ENCODE measurements at regions not wholly inside any gene's neighbourhood (a gene's known extent, or its start where the extent isn't known, plus 50 kb on each side); places are given as distances from the start of the nearest gene placed in this dataset.

DNA sequence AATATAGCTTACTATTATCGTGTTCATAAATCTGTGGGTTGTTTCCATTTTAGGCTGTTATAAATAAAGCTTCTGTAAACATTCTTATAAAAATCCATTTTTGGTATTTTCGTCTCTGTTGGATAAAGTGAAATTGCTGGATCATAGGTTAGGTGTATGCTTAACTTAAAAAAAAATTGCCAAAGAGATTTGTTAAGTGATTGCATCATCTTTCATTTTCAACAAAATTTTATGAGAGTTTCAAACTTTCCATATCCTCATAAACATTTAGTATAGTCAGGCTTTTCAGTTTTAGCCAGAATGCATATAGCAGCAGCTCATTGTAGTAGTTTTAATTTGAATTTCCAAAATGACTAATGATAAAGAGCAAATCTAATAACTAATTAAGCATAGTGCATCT, 146.7 kb upstream of the CNTN5 start:
- Histone ChIP-seq H3K4me1 (ENCODE audit: insufficient read depth, low read length) (no peaks in the 10 kb centered on the region), H3K4me3 (ENCODE audit: low read length) (no peak overlapping the region), H3K36me3 (ENCODE audit: insufficient read depth, low read length) (no peaks in the 10 kb centered on the region), H2AFZ (ENCODE audit: low read depth, low read length) (no peak overlapping the region), H3K9me3 (ENCODE audit: low read length) (no peaks in the 10 kb centered on the region), H3K27me3 (ENCODE audit: insufficient read depth, low read length) (no peaks in the 10 kb centered on the region)

DNA sequence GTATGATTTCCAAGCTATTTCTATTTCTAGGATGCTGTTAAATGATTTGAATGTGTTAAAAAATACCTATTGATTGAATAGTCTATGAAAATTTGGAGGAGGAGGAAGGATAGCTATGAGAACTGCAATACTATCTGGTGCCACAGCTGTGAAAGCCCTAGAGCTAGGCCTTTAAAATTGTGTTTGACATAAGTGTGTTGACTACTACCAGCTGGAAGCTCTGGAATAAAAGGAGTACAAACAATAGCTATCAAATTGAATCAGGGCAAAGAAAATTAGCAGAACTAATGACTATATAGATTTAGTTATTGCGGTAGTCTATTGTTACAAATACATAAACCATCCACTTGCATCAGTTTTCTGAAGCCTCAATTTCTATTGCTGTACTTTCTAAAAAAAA, 124.8 kb upstream of the CNTN5 start:
- Histone ChIP-seq H3K4me1 (ENCODE audit: insufficient read depth, low read length) (no peaks in the 10 kb centered on the region), H3K36me3 (ENCODE audit: insufficient read depth, low read length) (no peaks in the 10 kb centered on the region), H3K27me3 (ENCODE audit: insufficient read depth, low read length) (no peaks in the 10 kb centered on the region), H3K4me3 (ENCODE audit: low read length) (no peak overlapping the region), H3K9me3 (ENCODE audit: low read length) (no peaks in the 10 kb centered on the region), H2AFZ (ENCODE audit: low read depth, low read length) (no peak overlapping the region)

DNA sequence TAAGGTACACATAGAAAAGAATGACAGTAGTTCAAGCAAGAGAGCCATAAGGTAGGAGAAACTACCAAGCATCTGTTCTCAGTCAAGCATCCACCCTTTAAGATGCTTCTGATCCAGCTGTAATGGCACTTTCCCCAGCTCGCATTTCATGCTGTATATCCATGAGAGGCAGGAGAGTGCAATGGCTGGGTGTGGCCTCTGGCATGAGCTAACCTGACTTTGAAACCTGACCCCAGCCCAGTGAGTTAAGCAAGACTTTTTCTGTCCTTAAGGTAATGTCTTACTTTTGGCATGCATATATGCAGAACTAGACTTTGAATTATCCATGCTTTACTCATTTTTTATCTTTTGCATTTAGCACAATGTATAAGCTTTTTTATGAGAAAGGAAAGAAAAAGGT, 79.8 kb upstream of the CNTN5 start:
- Histone ChIP-seq H3K4me1 (ENCODE audit: insufficient read depth, low read length) (no peaks in the 10 kb centered on the region), H3K9me3 (ENCODE audit: low read length) (no peaks in the 10 kb centered on the region), H3K36me3 (ENCODE audit: insufficient read depth, low read length) (no peaks in the 10 kb centered on the region)

DNA sequence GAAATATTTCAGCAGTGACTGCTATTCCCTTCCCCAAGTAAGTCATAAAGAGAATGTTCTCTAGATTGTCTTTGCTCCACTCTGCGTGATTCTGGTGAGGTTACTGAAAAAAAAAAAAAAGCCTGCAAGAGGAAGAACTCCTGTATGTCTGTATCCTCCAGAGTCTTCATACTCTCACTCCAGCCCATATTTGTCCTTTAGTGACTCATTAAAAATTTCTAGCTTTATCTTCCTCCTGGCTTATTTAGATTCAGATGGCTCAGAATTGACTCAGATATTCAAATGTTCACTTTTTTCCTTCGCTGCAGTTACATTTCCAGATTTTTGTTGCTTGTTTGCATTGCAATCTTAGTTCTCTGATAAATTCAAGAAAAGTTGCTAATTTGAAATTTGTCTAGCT, 76.3 kb upstream of the CNTN5 start:
- H3K36me3 ChIP-seq (ENCODE audit: insufficient read depth, low read length): no peaks in the 10 kb centered on the region
- H3K9me3 ChIP-seq (ENCODE audit: low read length): no peaks in the 10 kb centered on the region

More for the DNA sequence above, 79.8 kb upstream of the CNTN5 start:
- Histone ChIP-seq H3K4me3 (ENCODE audit: low read length) (no peak overlapping the region), H3K27me3 (ENCODE audit: insufficient read depth, low read length) (no peaks in the 10 kb centered on the region), H2AFZ (ENCODE audit: low read depth, low read length) (no peak overlapping the region)

DNA sequence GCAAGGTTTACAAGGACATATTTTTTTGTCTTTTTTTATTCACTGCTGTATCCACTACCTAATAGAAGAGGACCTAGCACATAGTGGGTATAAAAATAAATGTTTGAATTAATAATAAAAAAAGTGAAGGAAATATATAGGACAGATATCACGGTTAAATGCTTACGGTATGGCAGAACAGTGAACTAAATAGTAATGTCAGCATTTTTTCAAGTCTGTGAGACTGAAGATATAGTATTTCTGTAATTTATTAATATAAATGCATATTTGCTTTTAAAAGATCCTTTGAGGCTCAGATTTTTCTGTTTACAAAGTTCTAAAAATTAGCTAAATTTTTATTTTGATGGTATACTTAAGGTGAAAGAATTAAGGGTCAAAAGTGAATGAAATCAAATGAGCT, 68.6 kb upstream of the CNTN5 start:
- Histone ChIP-seq H3K27me3 (ENCODE audit: insufficient read depth, low read length) (no peaks in the 10 kb centered on the region), H3K4me3 (ENCODE audit: low read length) (no peak overlapping the region), H3K4me1 (ENCODE audit: insufficient read depth, low read length) (no peaks in the 10 kb centered on the region), H3K9me3 (ENCODE audit: low read length) (no peaks in the 10 kb centered on the region), H2AFZ (ENCODE audit: low read depth, low read length) (no peak overlapping the region), H3K36me3 (ENCODE audit: insufficient read depth, low read length) (no peaks in the 10 kb centered on the region)

More for the DNA sequence above, 76.3 kb upstream of the CNTN5 start:
- no peak overlapping the region for H3K4me3 ChIP-seq (ENCODE audit: low read length)
- H3K27me3 ChIP-seq (ENCODE audit: insufficient read depth, low read length): no peaks in the 10 kb centered on the region
- no peak overlapping the region for H2AFZ ChIP-seq (ENCODE audit: low read depth, low read length)
- no peaks in the 10 kb centered on the region for H3K4me1 ChIP-seq (ENCODE audit: insufficient read depth, low read length)

DNA sequence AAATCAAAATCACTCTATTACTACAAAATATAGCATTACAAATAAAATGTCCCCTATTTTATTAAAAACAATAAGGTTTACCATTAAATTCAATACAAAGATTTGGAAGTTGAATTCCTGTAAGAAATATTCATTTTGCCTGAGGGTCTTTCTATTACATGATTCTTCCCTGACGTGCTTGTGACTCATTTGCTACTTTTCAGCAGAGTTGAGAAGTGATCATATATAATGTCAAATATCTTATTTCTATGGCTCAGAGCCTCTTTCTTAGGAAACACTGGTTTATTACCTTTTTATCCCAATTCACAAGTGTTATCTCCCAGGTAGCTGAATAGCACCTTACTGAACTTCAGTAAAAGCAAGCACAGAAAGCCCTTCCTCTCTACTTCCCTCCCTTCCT, 65.2 kb upstream of the CNTN5 start:
- Histone ChIP-seq H3K4me3 (ENCODE audit: low read length) (no peak overlapping the region), H3K27me3 (ENCODE audit: insufficient read depth, low read length) (no peaks in the 10 kb centered on the region), H3K36me3 (ENCODE audit: insufficient read depth, low read length) (no peaks in the 10 kb centered on the region), H3K4me1 (ENCODE audit: insufficient read depth, low read length) (no peaks in the 10 kb centered on the region), H3K9me3 (ENCODE audit: low read length) (no peaks in the 10 kb centered on the region), H2AFZ (ENCODE audit: low read depth, low read length) (no peak overlapping the region)

DNA sequence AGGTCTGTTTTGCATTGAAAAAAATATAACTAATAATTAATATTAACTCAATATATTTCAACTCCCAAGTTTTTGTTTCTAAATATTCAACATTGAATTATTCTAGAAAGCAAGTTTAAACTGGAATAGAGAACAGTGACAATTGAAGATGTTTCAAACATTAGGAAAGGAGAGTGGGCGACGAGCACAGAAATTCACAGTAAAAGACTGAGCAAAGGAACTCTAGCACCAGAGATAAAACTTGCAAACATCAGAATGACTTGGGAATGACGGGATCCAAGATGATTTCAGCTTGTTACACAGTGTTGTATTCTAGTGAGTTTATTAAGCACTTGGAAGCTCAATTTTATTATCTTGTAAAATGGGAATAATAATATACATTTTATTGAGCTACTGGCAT, 56.6 kb upstream of the CNTN5 start:
- Histone ChIP-seq H3K27me3 (ENCODE audit: insufficient read depth, low read length) (no peaks in the 10 kb centered on the region), H3K4me1 (ENCODE audit: insufficient read depth, low read length) (peaks cover 13% of the 10 kb centered on the region), H3K36me3 (ENCODE audit: insufficient read depth, low read length) (no peaks in the 10 kb centered on the region), H3K4me3 (ENCODE audit: low read length) (no peak overlapping the region), H2AFZ (ENCODE audit: low read depth, low read length) (no peak overlapping the region), H3K9me3 (ENCODE audit: low read length) (no peaks in the 10 kb centered on the region)

DNA sequence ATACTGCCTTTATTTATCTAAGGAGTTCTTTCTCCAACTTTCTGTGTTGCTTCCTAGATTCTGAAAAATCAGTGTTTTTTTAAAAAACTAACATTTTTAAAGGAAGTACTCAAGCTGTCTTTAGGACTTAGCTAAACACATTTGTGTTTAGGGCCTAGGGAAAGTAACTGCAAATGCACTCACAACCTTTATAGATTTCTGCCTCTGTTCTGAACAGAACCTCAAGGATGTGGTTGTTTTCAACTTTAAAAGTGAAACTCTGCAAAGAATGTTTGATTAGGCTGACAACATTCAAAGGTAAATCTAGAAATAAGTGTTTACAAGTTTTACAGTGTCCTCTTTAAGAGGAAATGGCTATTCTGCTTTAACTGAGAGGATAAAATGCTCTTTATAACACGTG, 55.4 kb upstream of the CNTN5 start:
- H3K27me3 ChIP-seq (ENCODE audit: insufficient read depth, low read length): no peaks in the 10 kb centered on the region
- H2AFZ ChIP-seq (ENCODE audit: low read depth, low read length): peak overlapping the region; percentile 23
- no peak overlapping the region for H3K4me3 ChIP-seq (ENCODE audit: low read length)
- peaks cover 13% of the 10 kb centered on the region for H3K4me1 ChIP-seq (ENCODE audit: insufficient read depth, low read length)
- H3K9me3 ChIP-seq (ENCODE audit: low read length): no peaks in the 10 kb centered on the region
- H3K36me3 ChIP-seq (ENCODE audit: insufficient read depth, low read length): no peaks in the 10 kb centered on the region

DNA sequence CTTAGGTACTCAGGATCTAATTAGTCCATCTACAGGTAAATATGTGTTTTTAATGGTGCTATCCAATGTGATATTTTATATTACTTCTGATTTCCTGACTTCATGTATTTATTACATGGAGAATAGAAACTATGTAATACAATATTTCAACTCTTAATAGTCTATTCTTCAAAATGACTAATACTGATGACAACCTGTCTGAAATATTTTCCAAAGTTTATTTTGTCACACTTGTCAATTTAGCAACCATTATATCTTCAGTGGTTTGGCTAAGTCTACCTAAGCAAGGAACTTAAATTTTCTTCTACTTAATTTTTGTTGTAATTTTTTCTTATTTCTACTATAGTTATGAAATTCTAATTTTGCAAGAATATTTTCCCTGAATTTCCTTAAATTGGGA, 55.0 kb upstream of the CNTN5 start:
- Histone ChIP-seq H3K4me3 (ENCODE audit: low read length) (no peak overlapping the region), H3K9me3 (ENCODE audit: low read length) (no peaks in the 10 kb centered on the region), H3K4me1 (ENCODE audit: insufficient read depth, low read length) (peaks cover 13% of the 10 kb centered on the region), H3K36me3 (ENCODE audit: insufficient read depth, low read length) (no peaks in the 10 kb centered on the region), H2AFZ (ENCODE audit: low read depth, low read length) (no peak overlapping the region), H3K27me3 (ENCODE audit: insufficient read depth, low read length) (no peaks in the 10 kb centered on the region)

DNA sequence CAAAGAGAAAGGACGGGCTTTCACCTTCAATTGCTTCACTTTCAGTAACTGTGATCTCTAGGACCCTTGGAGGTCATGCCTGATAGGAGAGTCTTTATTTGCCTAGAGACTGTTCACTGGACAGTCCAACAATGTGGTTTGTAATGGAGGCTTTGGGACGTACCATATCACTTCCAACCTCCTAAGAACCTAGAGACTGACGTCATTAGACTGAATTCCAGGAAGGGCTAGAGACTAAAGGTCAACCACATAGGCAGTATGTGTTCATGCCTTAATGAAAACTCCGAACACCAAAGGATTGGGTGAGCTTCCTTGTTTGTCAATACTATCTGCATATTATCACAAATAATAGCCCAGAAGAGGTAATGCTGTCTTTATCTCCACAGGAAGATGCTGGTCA, 53.7 kb upstream of the CNTN5 start:
- no peaks in the 10 kb centered on the region for H3K27me3 ChIP-seq (ENCODE audit: insufficient read depth, low read length)
- no peak overlapping the region for H2AFZ ChIP-seq (ENCODE audit: low read depth, low read length)
- H3K36me3 ChIP-seq (ENCODE audit: insufficient read depth, low read length): no peaks in the 10 kb centered on the region
- peaks cover 11% of the 10 kb centered on the region for H3K4me1 ChIP-seq (ENCODE audit: insufficient read depth, low read length)
- no peak overlapping the region for H3K4me3 ChIP-seq (ENCODE audit: low read length)
- H3K9me3 ChIP-seq (ENCODE audit: low read length): no peaks in the 10 kb centered on the region

All from neuron (in vitro differentiated cells).